HEK293 (cell line): ENCODE measurements at regions not wholly inside any gene's neighbourhood (a gene's known extent, or its start where the extent isn't known, plus 50 kb on each side); places are given as distances from the start of the nearest gene placed in this dataset.

Experiments
- CTCF ChIA-PET: fragments of 350-600 bp; formaldehyde crosslinking; extraction: SDS; loops from one replicate; lab custom pipeline; 2021; ENCODE audit warnings: antibody characterized with exemption; lab: Yijun Ruan, JAX
- POLR2A ChIA-PET: fragments of 300-600 bp; formaldehyde crosslinking; extraction: SDS; loops from one replicate; lab custom pipeline; 2020; ENCODE audit warnings: antibody characterized with exemption, inconsistent platforms; lab: Yijun Ruan, JAX
- H3K27ac ChIP-seq: fragments of 200-500 bp; sonication (Bioruptor generic); 2 replicates; pipeline ENCODE4 v1.5.1; 2014; ENCODE audit warnings: low read depth, low read length, control low read depth, inconsistent platforms; ENCODE audit errors: extremely low read depth
- H3K36me3 ChIP-seq, 2 experiments: fragments of 200-500 bp in 1 of 2; sonication (Bioruptor generic) in 1 of 2; 1 replicate in 1 of 2; 2 replicates in 1 of 2; pipeline ENCODE4 v1.5.1; 2014 to 2017; ENCODE audit warnings: inconsistent platforms in 2 of 2, low read length in 2 of 2; ENCODE audit not compliant: control insufficient read depth in 2 of 2, insufficient read depth in 1 of 2
- H3K4me1 ChIP-seq: fragments of 200-500 bp; sonication (Bioruptor generic); 2 replicates; pipeline ENCODE4 v1.5.1; 2014; ENCODE audit warnings: mild to moderate bottlenecking, low read length, inconsistent platforms; ENCODE audit not compliant: control insufficient read depth, insufficient read depth
- H3K4me3 ChIP-seq: 2 replicates; pipeline ENCODE4 v1.5.1; 2011; ENCODE audit warnings: low read depth, mild to moderate bottlenecking, control low read depth, low read length, moderate library complexity
- H3K9me3 ChIP-seq: fragments of 200-500 bp; sonication (Bioruptor generic); 2 replicates; pipeline ENCODE4 v1.5.1; 2014; ENCODE audit warnings: low read depth, low read length, inconsistent platforms; ENCODE audit not compliant: control insufficient read depth, insufficient read depth
- IKZF3 ChIP-seq: fragments of 450-650 bp; IDR thresholded peaks from 2 replicates; pipeline ENCODE4 v1.5.0; 2018; ENCODE audit warnings: missing biosample characterization, mild to moderate bottlenecking, missing genetic modification characterization, moderate library complexity
- SETDB1 ChIP-seq: IDR thresholded peaks from one replicate; pipeline ENCODE4 v1.6.1; 2017; ENCODE audit warnings: mild to moderate bottlenecking, low read length, moderate library complexity, mixed read lengths; ENCODE audit not compliant: insufficient read length
- SP3 ChIP-seq: fragments of 450-650 bp; formaldehyde crosslinking; IDR thresholded peaks from 2 replicates; pipeline ENCODE4 v1.5.1; 2016; ENCODE audit warnings: missing biosample characterization, missing genetic modification characterization
- ZBTB48 ChIP-seq: fragments of 450-650 bp; formaldehyde crosslinking; IDR thresholded peaks from 2 replicates; pipeline ENCODE4 v1.5.1; 2016; ENCODE audit warnings: missing biosample characterization, missing genetic modification characterization
- ZFP3 ChIP-seq: fragments of 450-650 bp; formaldehyde crosslinking; IDR thresholded peaks from 2 replicates; pipeline ENCODE4 v1.5.1; 2016; ENCODE audit warnings: low read depth, missing biosample characterization, missing genetic modification characterization
- ZNF132 ChIP-seq: fragments of 450-650 bp; formaldehyde crosslinking; IDR thresholded peaks from 2 replicates; pipeline ENCODE4 v1.5.1; 2017; ENCODE audit warnings: missing biosample characterization, missing genetic modification characterization, borderline replicate concordance
- ZNF423 ChIP-seq: fragments of 450-650 bp; formaldehyde crosslinking; IDR thresholded peaks from 2 replicates; pipeline ENCODE4 v1.5.1; 2016; ENCODE audit warnings: missing biosample characterization, missing genetic modification characterization
- ZNF548 ChIP-seq: fragments of 450-650 bp; formaldehyde crosslinking; IDR thresholded peaks from 2 replicates; pipeline ENCODE4 v1.5.1; 2016; ENCODE audit warnings: missing biosample characterization, missing genetic modification characterization
- ZNF558 ChIP-seq: fragments of 450-650 bp; formaldehyde crosslinking; IDR thresholded peaks from 2 replicates; pipeline ENCODE4 v1.5.1; 2016; ENCODE audit warnings: missing biosample characterization, missing genetic modification characterization
- ZNF585B ChIP-seq: fragments of 450-650 bp; formaldehyde crosslinking; IDR thresholded peaks from 2 replicates; pipeline ENCODE4 v1.5.1; 2016; ENCODE audit warnings: missing biosample characterization, missing genetic modification characterization
- ZNF701 ChIP-seq: fragments of 450-650 bp; formaldehyde crosslinking; IDR thresholded peaks from 2 replicates; pipeline ENCODE4 v1.5.1; 2016; ENCODE audit warnings: missing biosample characterization, missing genetic modification characterization
- ZSCAN16 ChIP-seq: fragments of 450-650 bp; formaldehyde crosslinking; IDR thresholded peaks from 2 replicates; pipeline ENCODE4 v1.5.1; 2016; ENCODE audit warnings: missing biosample characterization, missing genetic modification characterization
- ZSCAN30 ChIP-seq: fragments of 450-650 bp; IDR thresholded peaks from 2 replicates; pipeline ENCODE4 v1.5.1; 2018; ENCODE audit warnings: missing biosample characterization, mild to moderate bottlenecking, missing genetic modification characterization, moderate library complexity
- TF ChIP-seq, protein P1 (sequence below): fragments of 450-650 bp; formaldehyde crosslinking; IDR thresholded peaks from 2 replicates; pipeline ENCODE4 v1.5.1; 2016; ENCODE audit warnings: missing biosample characterization, missing genetic modification characterization
- TF ChIP-seq, protein P2 (sequence below): fragments of 450-650 bp; formaldehyde crosslinking; IDR thresholded peaks from 2 replicates; pipeline ENCODE4 v1.5.1; 2016; ENCODE audit warnings: missing biosample characterization, missing genetic modification characterization
- TF ChIP-seq, protein P3 (sequence below): fragments of 450-650 bp; formaldehyde crosslinking; IDR thresholded peaks from 2 replicates; pipeline ENCODE4 v1.5.1; 2016; ENCODE audit warnings: missing biosample characterization, missing genetic modification characterization
- TF ChIP-seq, protein P4 (sequence below): fragments of 450-650 bp; formaldehyde crosslinking; IDR thresholded peaks from 2 replicates; pipeline ENCODE4; 2016; ENCODE audit warnings: missing biosample characterization, missing genetic modification characterization
- TF ChIP-seq, protein P5 (sequence below): fragments of 450-650 bp; formaldehyde crosslinking; IDR thresholded peaks from 2 replicates; pipeline ENCODE4 v1.5.1; 2016; ENCODE audit warnings: missing biosample characterization, missing genetic modification characterization, borderline replicate concordance
- TF ChIP-seq, protein P6 (sequence below): fragments of 450-650 bp; formaldehyde crosslinking; IDR thresholded peaks from 2 replicates; pipeline ENCODE4 v1.5.1; 2017; ENCODE audit warnings: missing biosample characterization, mild to moderate bottlenecking, missing genetic modification characterization, moderate library complexity
- TF ChIP-seq, protein P7 (sequence below): fragments of 450-650 bp; formaldehyde crosslinking; conservative IDR thresholded peaks from 2 replicates; pipeline ENCODE4 v1.5.1; 2016; ENCODE audit warnings: low read depth, missing biosample characterization, missing genetic modification characterization

DNA sequence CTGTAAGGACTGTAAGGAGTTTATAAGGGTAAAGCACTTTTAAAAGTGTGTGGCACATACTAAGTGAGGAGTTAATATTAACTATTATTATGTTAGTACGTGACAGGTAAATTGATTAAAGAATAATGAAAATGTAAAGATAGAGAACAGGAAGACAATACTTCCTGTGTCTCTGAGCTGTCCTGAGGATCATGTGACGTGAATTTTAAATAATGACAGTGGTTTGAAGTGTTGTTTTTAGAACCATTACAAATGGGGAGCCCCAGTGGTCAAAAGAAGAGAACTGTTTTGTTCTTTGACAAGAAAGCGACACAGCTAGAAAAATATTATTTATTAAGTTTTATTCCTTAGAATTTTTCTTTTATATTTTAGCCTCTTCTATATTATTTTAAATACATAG, 241.2 kb upstream of the STARD13 start (continued):
- TF ChIP-seq, protein P1, sequence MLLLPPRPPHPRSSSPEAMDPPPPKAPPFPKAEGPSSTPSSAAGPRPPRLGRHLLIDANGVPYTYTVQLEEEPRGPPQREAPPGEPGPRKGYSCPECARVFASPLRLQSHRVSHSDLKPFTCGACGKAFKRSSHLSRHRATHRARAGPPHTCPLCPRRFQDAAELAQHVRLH (tag by site-specific recombination): no peak
- TF ChIP-seq, all 188 proteins: peak for 0

DNA sequence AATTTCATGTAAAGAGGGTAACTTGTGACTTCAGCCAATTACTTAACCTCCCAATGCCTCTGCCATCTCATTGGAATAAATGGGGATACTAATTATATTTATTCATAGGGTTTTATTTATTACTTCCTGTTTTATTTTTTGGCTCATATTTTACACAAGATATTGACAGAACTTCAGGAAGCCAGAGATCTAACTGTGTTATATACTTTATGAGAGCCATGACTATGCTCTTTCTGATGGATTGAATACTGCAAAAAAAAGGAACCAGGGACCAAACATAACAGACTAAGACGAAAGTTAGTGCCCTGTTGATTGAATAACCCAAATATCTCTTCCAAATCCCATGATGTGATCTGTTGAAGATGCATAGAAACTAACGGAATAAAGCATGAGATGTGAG, 243.3 kb upstream of the STARD13 start:
- CTCF ChIA-PET: no interaction called here
- POLR2A ChIA-PET: no interaction called here
- H3K27ac ChIP-seq: no peak overlapping the region
- H3K4me3 ChIP-seq: no peak overlapping the region
- no peaks in the 10 kb centered on the region for H3K36me3 ChIP-seq
- no peaks in the 10 kb centered on the region for H3K4me1 ChIP-seq
- H3K9me3 ChIP-seq: no peaks in the 10 kb centered on the region
- TF ChIP-seq ZNF701 (tag by site-specific recombination): no peak
- no peak for TF ChIP-seq ZSCAN16 (tag by site-specific recombination)
- TF ChIP-seq ZSCAN30 (tag by site-specific recombination): no peak
- TF ChIP-seq, protein P2, sequence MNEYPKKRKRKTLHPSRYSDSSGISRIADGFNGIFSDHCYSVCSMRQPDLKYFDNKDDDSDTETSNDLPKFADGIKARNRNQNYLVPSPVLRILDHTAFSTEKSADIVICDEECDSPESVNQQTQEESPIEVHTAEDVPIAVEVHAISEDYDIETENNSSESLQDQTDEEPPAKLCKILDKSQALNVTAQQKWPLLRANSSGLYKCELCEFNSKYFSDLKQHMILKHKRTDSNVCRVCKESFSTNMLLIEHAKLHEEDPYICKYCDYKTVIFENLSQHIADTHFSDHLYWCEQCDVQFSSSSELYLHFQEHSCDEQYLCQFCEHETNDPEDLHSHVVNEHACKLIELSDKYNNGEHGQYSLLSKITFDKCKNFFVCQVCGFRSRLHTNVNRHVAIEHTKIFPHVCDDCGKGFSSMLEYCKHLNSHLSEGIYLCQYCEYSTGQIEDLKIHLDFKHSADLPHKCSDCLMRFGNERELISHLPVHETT (tag by site-specific recombination): no peak
- TF ChIP-seq ZNF423: no peak
- TF ChIP-seq, protein P3, sequence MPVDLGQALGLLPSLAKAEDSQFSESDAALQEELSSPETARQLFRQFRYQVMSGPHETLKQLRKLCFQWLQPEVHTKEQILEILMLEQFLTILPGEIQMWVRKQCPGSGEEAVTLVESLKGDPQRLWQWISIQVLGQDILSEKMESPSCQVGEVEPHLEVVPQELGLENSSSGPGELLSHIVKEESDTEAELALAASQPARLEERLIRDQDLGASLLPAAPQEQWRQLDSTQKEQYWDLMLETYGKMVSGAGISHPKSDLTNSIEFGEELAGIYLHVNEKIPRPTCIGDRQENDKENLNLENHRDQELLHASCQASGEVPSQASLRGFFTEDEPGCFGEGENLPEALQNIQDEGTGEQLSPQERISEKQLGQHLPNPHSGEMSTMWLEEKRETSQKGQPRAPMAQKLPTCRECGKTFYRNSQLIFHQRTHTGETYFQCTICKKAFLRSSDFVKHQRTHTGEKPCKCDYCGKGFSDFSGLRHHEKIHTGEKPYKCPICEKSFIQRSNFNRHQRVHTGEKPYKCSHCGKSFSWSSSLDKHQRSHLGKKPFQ (tag by site-specific recombination): no peak
- TF ChIP-seq ZBTB48 (tag by site-specific recombination): no peak
- no peak for TF ChIP-seq ZNF132 (tag by site-specific recombination)
- TF ChIP-seq, protein P4, sequence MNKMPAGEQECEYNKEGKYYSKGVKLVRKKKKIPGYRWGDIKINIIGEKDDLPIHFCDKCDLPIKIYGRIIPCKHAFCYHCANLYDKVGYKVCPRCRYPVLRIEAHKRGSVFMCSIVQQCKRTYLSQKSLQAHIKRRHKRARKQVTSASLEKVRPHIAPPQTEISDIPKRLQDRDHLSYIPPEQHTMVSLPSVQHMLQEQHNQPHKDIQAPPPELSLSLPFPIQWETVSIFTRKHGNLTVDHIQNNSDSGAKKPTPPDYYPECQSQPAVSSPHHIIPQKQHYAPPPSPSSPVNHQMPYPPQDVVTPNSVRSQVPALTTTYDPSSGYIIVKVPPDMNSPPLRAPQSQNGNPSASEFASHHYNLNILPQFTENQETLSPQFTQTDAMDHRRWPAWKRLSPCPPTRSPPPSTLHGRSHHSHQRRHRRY: no peak
- no peak for TF ChIP-seq IKZF3
- TF ChIP-seq, protein P5, sequence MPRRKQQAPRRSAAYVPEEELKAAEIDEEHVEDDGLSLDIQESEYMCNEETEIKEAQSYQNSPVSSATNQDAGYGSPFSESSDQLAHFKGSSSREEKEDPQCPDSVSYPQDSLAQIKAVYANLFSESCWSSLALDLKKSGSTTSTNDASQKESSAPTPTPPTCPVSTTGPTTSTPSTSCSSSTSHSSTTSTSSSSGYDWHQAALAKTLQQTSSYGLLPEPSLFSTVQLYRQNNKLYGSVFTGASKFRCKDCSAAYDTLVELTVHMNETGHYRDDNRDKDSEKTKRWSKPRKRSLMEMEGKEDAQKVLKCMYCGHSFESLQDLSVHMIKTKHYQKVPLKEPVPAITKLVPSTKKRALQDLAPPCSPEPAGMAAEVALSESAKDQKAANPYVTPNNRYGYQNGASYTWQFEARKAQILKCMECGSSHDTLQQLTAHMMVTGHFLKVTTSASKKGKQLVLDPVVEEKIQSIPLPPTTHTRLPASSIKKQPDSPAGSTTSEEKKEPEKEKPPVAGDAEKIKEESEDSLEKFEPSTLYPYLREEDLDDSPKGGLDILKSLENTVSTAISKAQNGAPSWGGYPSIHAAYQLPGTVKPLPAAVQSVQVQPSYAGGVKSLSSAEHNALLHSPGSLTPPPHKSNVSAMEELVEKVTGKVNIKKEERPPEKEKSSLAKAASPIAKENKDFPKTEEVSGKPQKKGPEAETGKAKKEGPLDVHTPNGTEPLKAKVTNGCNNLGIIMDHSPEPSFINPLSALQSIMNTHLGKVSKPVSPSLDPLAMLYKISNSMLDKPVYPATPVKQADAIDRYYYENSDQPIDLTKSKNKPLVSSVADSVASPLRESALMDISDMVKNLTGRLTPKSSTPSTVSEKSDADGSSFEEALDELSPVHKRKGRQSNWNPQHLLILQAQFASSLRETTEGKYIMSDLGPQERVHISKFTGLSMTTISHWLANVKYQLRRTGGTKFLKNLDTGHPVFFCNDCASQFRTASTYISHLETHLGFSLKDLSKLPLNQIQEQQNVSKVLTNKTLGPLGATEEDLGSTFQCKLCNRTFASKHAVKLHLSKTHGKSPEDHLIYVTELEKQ (tag by site-specific recombination): no peak

DNA sequence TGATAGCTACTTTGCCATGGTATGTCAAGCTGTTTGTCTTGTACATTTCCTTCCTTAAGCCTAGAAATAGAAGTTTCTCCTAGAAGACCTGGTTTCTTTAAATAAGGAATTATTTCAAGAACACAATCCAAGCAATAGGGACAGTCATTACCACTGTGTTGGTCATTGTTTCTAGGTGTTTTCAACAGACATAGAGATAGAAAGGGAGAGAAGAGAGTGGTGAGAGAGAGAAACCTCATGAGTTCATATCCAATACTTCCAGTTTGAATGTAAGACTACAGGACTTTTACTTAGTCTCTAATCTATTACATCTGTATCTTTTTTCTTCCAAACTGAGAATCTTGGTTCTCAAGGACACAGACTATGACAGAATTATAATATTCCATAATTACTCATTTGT, 245.9 kb upstream of the STARD13 start:
- TF ChIP-seq SP3 (no peak), ZNF558 (tag by site-specific recombination) (no peak), ZNF548 (tag by site-specific recombination) (no peak), ZFP3 (tag by site-specific recombination) (no peak), ZNF585B (no peak), SETDB1 (no peak)
- TF ChIP-seq, protein P6, sequence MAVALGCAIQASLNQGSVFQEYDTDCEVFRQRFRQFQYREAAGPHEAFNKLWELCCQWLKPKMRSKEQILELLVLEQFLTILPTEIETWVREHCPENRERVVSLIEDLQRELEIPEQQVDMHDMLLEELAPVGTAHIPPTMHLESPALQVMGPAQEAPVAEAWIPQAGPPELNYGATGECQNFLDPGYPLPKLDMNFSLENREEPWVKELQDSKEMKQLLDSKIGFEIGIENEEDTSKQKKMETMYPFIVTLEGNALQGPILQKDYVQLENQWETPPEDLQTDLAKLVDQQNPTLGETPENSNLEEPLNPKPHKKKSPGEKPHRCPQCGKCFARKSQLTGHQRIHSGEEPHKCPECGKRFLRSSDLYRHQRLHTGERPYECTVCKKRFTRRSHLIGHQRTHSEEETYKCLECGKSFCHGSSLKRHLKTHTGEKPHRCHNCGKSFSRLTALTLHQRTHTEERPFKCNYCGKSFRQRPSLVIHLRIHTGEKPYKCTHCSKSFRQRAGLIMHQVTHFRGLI (tag by site-specific recombination): no peak
- TF ChIP-seq, protein P7, sequence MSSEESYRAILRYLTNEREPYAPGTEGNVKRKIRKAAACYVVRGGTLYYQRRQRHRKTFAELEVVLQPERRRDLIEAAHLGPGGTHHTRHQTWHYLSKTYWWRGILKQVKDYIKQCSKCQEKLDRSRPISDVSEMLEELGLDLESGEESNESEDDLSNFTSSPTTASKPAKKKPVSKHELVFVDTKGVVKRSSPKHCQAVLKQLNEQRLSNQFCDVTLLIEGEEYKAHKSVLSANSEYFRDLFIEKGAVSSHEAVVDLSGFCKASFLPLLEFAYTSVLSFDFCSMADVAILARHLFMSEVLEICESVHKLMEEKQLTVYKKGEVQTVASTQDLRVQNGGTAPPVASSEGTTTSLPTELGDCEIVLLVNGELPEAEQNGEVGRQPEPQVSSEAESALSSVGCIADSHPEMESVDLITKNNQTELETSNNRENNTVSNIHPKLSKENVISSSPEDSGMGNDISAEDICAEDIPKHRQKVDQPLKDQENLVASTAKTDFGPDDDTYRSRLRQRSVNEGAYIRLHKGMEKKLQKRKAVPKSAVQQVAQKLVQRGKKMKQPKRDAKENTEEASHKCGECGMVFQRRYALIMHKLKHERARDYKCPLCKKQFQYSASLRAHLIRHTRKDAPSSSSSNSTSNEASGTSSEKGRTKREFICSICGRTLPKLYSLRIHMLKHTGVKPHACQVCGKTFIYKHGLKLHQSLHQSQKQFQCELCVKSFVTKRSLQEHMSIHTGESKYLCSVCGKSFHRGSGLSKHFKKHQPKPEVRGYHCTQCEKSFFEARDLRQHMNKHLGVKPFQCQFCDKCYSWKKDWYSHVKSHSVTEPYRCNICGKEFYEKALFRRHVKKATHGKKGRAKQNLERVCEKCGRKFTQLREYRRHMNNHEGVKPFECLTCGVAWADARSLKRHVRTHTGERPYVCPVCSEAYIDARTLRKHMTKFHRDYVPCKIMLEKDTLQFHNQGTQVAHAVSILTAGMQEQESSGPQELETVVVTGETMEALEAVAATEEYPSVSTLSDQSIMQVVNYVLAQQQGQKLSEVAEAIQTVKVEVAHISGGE (tag by site-specific recombination): no peak
- POLR2A ChIA-PET: no interaction called here
- Histone ChIP-seq H3K36me3 (no peaks in the 10 kb centered on the region), H3K9me3 (no peaks in the 10 kb centered on the region), H3K4me3 (no peak overlapping the region), H3K27ac (no peak overlapping the region), H3K4me1 (peaks cover 2% of the 10 kb centered on the region; the same call in 1 of the 2 replicates)
- CTCF ChIA-PET: no interaction called here
